HG02642 (cell line): ENCODE measurements at regions not wholly inside any gene's neighbourhood (a gene's known extent, or its start where the extent isn't known, plus 50 kb on each side); places are given as distances from the start of the nearest gene placed in this dataset.

Experiments
- ATAC-seq: cut with Tn5 transposase; IDR thresholded peaks from one replicate; pipeline ENCODE4 v1.9.1; 2021; ENCODE audit warnings: mild to moderate bottlenecking; ENCODE audit not compliant: unreplicated experiment, poor library complexity

- no peak for ATAC-seq
These were observed 323.1 kb upstream of the NFIA start for GRCh38 chr1:60759291-60759690.

GRCh38 chr1:60757485-60757884 is 324.9 kb upstream of the NFIA start:
- no peak for ATAC-seq

- no peak for ATAC-seq
These were observed 329.1 kb upstream of the NFIA start for GRCh38 chr1:60753036-60753900.

- ATAC-seq: no peak
These were observed 331.1 kb upstream of the NFIA start for GRCh38 chr1:60751306-60751705.

- ATAC-seq: no peak
These were observed 335.0 kb upstream of the NFIA start for GRCh38 chr1:60747353-60747752.

GRCh38 chr1:60746278-60746791 is 336.0 kb upstream of the NFIA start:
- no peak for ATAC-seq

GRCh38 chr1:60745484-60745883 is 336.9 kb upstream of the NFIA start:
- ATAC-seq: no peak

GRCh38 chr1:60742339-60742738 is 340.0 kb upstream of the NFIA start:
- no peak for ATAC-seq

- no peak for ATAC-seq
These were observed 342.2 kb upstream of the NFIA start for GRCh38 chr1:60740154-60740553.

- ATAC-seq: no peak
These were observed 342.6 kb upstream of the NFIA start for GRCh38 chr1:60739729-60740128.

- no peak for ATAC-seq
These were observed 349.4 kb upstream of the NFIA start for GRCh38 chr1:60732977-60733401.

GRCh38 chr1:60731321-60731720 is 351.0 kb upstream of the NFIA start:
- no peak for ATAC-seq

- ATAC-seq: no peak
These were observed 354.8 kb upstream of the NFIA start for GRCh38 chr1:60727552-60727951.

- ATAC-seq: no peak
These were observed 365.9 kb upstream of the NFIA start for GRCh38 chr1:60716472-60716871.

- ATAC-seq: no peak
These were observed 366.4 kb upstream of the NFIA start for GRCh38 chr1:60715970-60716369.

GRCh38 chr1:60709426-60709825 is 372.9 kb upstream of the NFIA start:
- ATAC-seq: no peak

GRCh38 chr1:60705026-60705425 is 377.3 kb upstream of the NFIA start:
- no peak for ATAC-seq

GRCh38 chr1:60703155-60703554 is 379.2 kb upstream of the NFIA start:
- no peak for ATAC-seq

- ATAC-seq: no peak
These were observed 383.0 kb upstream of the NFIA start for GRCh38 chr1:60699325-60699724.

- no peak for ATAC-seq
These were observed 385.0 kb upstream of the NFIA start for GRCh38 chr1:60697204-60697994.

GRCh38 chr1:60696512-60696911 is 385.8 kb upstream of the NFIA start:
- ATAC-seq: no peak
